A549 (cell line): ENCODE measurements at regions not wholly inside any gene's neighbourhood (a gene's known extent, or its start where the extent isn't known, plus 50 kb on each side); places are given as distances from the start of the nearest gene placed in this dataset.

Source experiments
- CTCF ChIP-seq: fragments of >200 bp; sonication (Bioruptor Twin); formaldehyde crosslinking; IDR thresholded peaks from 3 replicates; pipeline ENCODE4 v1.5.1; 2016
- EP300 ChIP-seq, 2 experiments: fragments of >200 bp; sonication (Bioruptor Twin); formaldehyde crosslinking; IDR thresholded peaks; 2 replicates in 1 of 2; 3 replicates in 1 of 2; pipeline ENCODE4 v1.6.1; 2016 to 2017
- FOXS1 ChIP-seq: fragments of 250-450 bp; sonication (Bioruptor Pico); IDR thresholded peaks from 2 replicates; pipeline ENCODE4 v1.5.0; 2020; ENCODE audit warnings: mild to moderate bottlenecking, moderate library complexity
- KDM5A ChIP-seq: fragments of 200-600 bp; sonication (generic); IDR thresholded peaks from 2 replicates; pipeline ENCODE4 v1.6.1; 2016; ENCODE audit warnings: antibody characterized with exemption, mild to moderate bottlenecking
- MAZ ChIP-seq: fragments of 150-350 bp; IDR thresholded peaks from 2 replicates; pipeline ENCODE4 v1.6.1; 2014; ENCODE audit warnings: antibody characterized with exemption, low read depth, low read length, borderline replicate concordance
- POLR2A ChIP-seq: IDR thresholded peaks from 2 replicates; pipeline ENCODE4 v1.6.1; 2012; ENCODE audit warnings: mild to moderate bottlenecking, low read length
- RAD21 ChIP-seq, 2 experiments: fragments of >200 bp in 1 of 2; sonication (Bioruptor Twin) in 1 of 2; formaldehyde crosslinking in 1 of 2; IDR thresholded peaks in 1 of 2; conservative IDR thresholded peaks in 1 of 2; 2 replicates in 1 of 2; 3 replicates in 1 of 2; pipeline ENCODE4 v1.6.1; 2012 to 2018; ENCODE audit warnings: inconsistent platforms in 1 of 2
- RFX5 ChIP-seq: fragments of 450-650 bp; IDR thresholded peaks from 2 replicates; pipeline ENCODE4 v1.7.1; 2014; ENCODE audit warnings: antibody characterized with exemption, mild to moderate bottlenecking, moderate library complexity
- SMC3 ChIP-seq: fragments of >200 bp; sonication (Bioruptor Twin); formaldehyde crosslinking; IDR thresholded peaks from 3 replicates; pipeline ENCODE4 v1.6.1; 2018; ENCODE audit warnings: inconsistent platforms
- SREBF2 ChIP-seq: fragments of 450-650 bp; IDR thresholded peaks from 2 replicates; pipeline ENCODE4 v1.6.1; 2014; ENCODE audit warnings: mild to moderate bottlenecking, moderate library complexity

- no peak for TF ChIP-seq EP300 (IDR thresholded peaks at IDR 0.05)
- no peak for TF ChIP-seq CTCF
- no peak for TF ChIP-seq KDM5A
- TF ChIP-seq SMC3, result no peak
- TF ChIP-seq SREBF2, result no peak
- no peak for TF ChIP-seq RFX5
- no peak for TF ChIP-seq POLR2A
- no peak for TF ChIP-seq FOXS1 (CRISPR knock-in tag)
- no peak for TF ChIP-seq RAD21 (conservative IDR thresholded peaks at IDR 0.05 in 1 of 2, IDR thresholded peaks at IDR 0.05 in 1 of 2)
- TF ChIP-seq MAZ, result no peak
These were observed 184.4 kb upstream of the HAND2 start for GRCh38 chr4:173714456-173714855.
